ENCODE measurements at regions not wholly inside any gene's neighbourhood (a gene's known extent, or its start where the extent isn't known, plus 50 kb on each side); places are given as distances from the start of the nearest gene placed in this dataset.

GRCh38 chr15:38059665-38060064, 125.2 kb downstream of the TMCO5A start:
- TF ChIP-seq CTCF (IDR thresholded peaks at IDR 0.05; ENCODE audit: extremely low read depth in 1 of 2, insufficient read depth in 1 of 2, low read depth in 1 of 2, low read length in 2 of 2), result no peak
- TF ChIP-seq EZH2 (IDR thresholded peaks at IDR 0.05; ENCODE audit: borderline replicate concordance, low read depth, low read length, severe bottlenecking), result no peak
- no peak for TF ChIP-seq POLR2A (IDR thresholded peaks at IDR 0.05; ENCODE audit: low read depth, low read length)
- TF ChIP-seq POLR2AphosphoS5 (IDR thresholded peaks at IDR 0.05; ENCODE audit: insufficient read depth, low read depth, low read length), result no peak
- no peak for TF ChIP-seq MAX (IDR thresholded peaks at IDR 0.05; ENCODE audit: insufficient read depth, insufficient read length)

Measured in endothelial cell of umbilical vein (primary cell).